H1 (cell line): ENCODE measurements at regions not wholly inside any gene's neighbourhood (a gene's known extent, or its start where the extent isn't known, plus 50 kb on each side); places are given as distances from the start of the nearest gene placed in this dataset.

Experiments used
- CEBPB ChIP-seq: IDR thresholded peaks from 2 replicates; pipeline ENCODE4 v1.6.1; 2012; ENCODE audit warnings: low read depth, low read length
- CHD7 ChIP-seq: fragments of 300-600 bp; sonication (generic); IDR thresholded peaks from 2 replicates; pipeline ENCODE4 v1.7.1; 2012; ENCODE audit warnings: low read length, moderate library complexity, mild to moderate bottlenecking, inconsistent platforms; ENCODE audit not compliant: insufficient replicate concordance
- SIN3A ChIP-seq, 2 experiments: IDR thresholded peaks in 1 of 2; conservative IDR thresholded peaks in 1 of 2; 2 replicates each; pipeline ENCODE4 v1.6.1; 2011 to 2012; ENCODE audit warnings: low read length in 2 of 2, improper control_type of control experiment in 1 of 2, low read depth in 1 of 2, mild to moderate bottlenecking in 1 of 2

- no peak for TF ChIP-seq CHD7
- no peak for TF ChIP-seq CEBPB
- no peak for TF ChIP-seq SIN3A (conservative IDR thresholded peaks at IDR 0.05 in 1 of 2, IDR thresholded peaks at IDR 0.05 in 1 of 2; ENCODE audit: low read depth in 1 of 2, low read length in 2 of 2)
- TF ChIP-seq, all 59 proteins: peak for 0
Measured at GRCh38 chr20:1838556-1839279, 56.5 kb upstream of the SIRPA start (continued).
